HG03469 (cell line): ENCODE measurements at regions not wholly inside any gene's neighbourhood (a gene's known extent, or its start where the extent isn't known, plus 50 kb on each side); places are given as distances from the start of the nearest gene placed in this dataset.

Source experiments
- ATAC-seq: cut with Tn5 transposase; IDR thresholded peaks from one replicate; pipeline ENCODE4 v1.9.1; 2021; ENCODE audit warnings: mild to moderate bottlenecking, moderate library complexity, moderate number of reproducible peaks; ENCODE audit not compliant: unreplicated experiment

GRCh38 chr22:49023879-49024774 is 803.5 kb downstream of the BRD1 start:
- ATAC-seq = no peak

- no peak for ATAC-seq
These were observed 804.4 kb downstream of the BRD1 start for GRCh38 chr22:49023161-49023878.

- no peak for ATAC-seq
These were observed 804.9 kb downstream of the BRD1 start for GRCh38 chr22:49022816-49023160.

- ATAC-seq = no peak
These were observed 805.5 kb downstream of the BRD1 start for GRCh38 chr22:49021926-49022815.

GRCh38 chr22:49021131-49021925 is 806.3 kb downstream of the BRD1 start:
- ATAC-seq = no peak

GRCh38 chr22:49019737-49020713 is 807.6 kb downstream of the BRD1 start:
- no peak for ATAC-seq

GRCh38 chr22:49018601-49019000 is 809.1 kb downstream of the BRD1 start:
- no peak for ATAC-seq

- ATAC-seq = no peak
These were observed 810.0 kb downstream of the BRD1 start for GRCh38 chr22:49017482-49018329.

GRCh38 chr22:49016909-49017481 is 810.7 kb downstream of the BRD1 start:
- ATAC-seq = no peak

GRCh38 chr22:49015993-49016908 is 811.4 kb downstream of the BRD1 start:
- ATAC-seq = no peak

GRCh38 chr22:49015459-49015858 is 812.2 kb downstream of the BRD1 start:
- no peak for ATAC-seq

- no peak for ATAC-seq
These were observed 813.2 kb downstream of the BRD1 start for GRCh38 chr22:49014227-49015201.

GRCh38 chr22:49013707-49014106 is 814.0 kb downstream of the BRD1 start:
- ATAC-seq = no peak

GRCh38 chr22:49012712-49013395 is 814.8 kb downstream of the BRD1 start:
- ATAC-seq = no peak
